HG03575 (cell line): ENCODE measurements at regions not wholly inside any gene's neighbourhood (a gene's known extent, or its start where the extent isn't known, plus 50 kb on each side); places are given as distances from the start of the nearest gene placed in this dataset.
"Not testable (repeated sequence)": the region's sequence is repeated elsewhere in the genome, so short reads cannot be mapped to it uniquely, and the experiment has no call there.

ENCODE experiments used
- ATAC-seq: cut with Tn5 transposase; IDR thresholded peaks from one replicate; pipeline ENCODE4 v1.9.1; 2021; ENCODE audit not compliant: unreplicated experiment, insufficient number of reproducible peaks, low FRiP score; ENCODE audit errors: extremely low read depth

- not testable (repeated sequence) for ATAC-seq
These were observed 435.3 kb downstream of the RMST start for GRCh38 chr12:97897881-97898280.

GRCh38 chr12:97899529-97899928 lies 436.9 kb downstream of the RMST start:
- ATAC-seq = no peak

GRCh38 chr12:97899956-97900355 lies 437.4 kb downstream of the RMST start:
- no peak for ATAC-seq

GRCh38 chr12:97903356-97903755 lies 440.8 kb downstream of the RMST start:
- no peak for ATAC-seq

GRCh38 chr12:97907504-97907903 lies 444.9 kb downstream of the RMST start:
- ATAC-seq = no peak

- ATAC-seq = no peak
These were observed 448.0 kb downstream of the RMST start for GRCh38 chr12:97910559-97910958.

GRCh38 chr12:97912943-97913342 lies 450.3 kb downstream of the RMST start:
- ATAC-seq = no peak

GRCh38 chr12:97921979-97922722 lies 459.5 kb downstream of the RMST start:
- ATAC-seq = no peak

GRCh38 chr12:97923546-97923945 lies 460.9 kb downstream of the RMST start:
- no peak for ATAC-seq

- no peak for ATAC-seq
These were observed 461.5 kb downstream of the RMST start for GRCh38 chr12:97924122-97924521.

GRCh38 chr12:97927977-97928376 lies 465.4 kb downstream of the RMST start:
- ATAC-seq = no peak

GRCh38 chr12:97936165-97936564 lies 473.6 kb downstream of the RMST start:
- ATAC-seq = no peak

GRCh38 chr12:97938031-97938430 lies 475.4 kb downstream of the RMST start:
- ATAC-seq = no peak

- no peak for ATAC-seq
These were observed 476.6 kb downstream of the RMST start for GRCh38 chr12:97939156-97939555.

GRCh38 chr12:97940105-97940504 lies 477.5 kb downstream of the RMST start:
- ATAC-seq = no peak

- ATAC-seq = no peak
These were observed 478.0 kb downstream of the RMST start for GRCh38 chr12:97940629-97941028.

- no peak for ATAC-seq
These were observed 479.2 kb downstream of the RMST start for GRCh38 chr12:97941686-97942354.

GRCh38 chr12:97943359-97943758 lies 480.8 kb downstream of the RMST start:
- ATAC-seq = no peak

- ATAC-seq = no peak
These were observed 482.0 kb downstream of the RMST start for GRCh38 chr12:97944576-97944975.

GRCh38 chr12:97946701-97947100 lies 484.1 kb downstream of the RMST start:
- ATAC-seq = no peak

GRCh38 chr12:97948591-97948990 lies 486.0 kb downstream of the RMST start:
- no peak for ATAC-seq
